OCI-LY3 (cell line): ENCODE measurements at regions not wholly inside any gene's neighbourhood (a gene's known extent, or its start where the extent isn't known, plus 50 kb on each side); places are given as distances from the start of the nearest gene placed in this dataset.

Experiments used
- H2AFZ ChIP-seq: fragments of 200-600, 300-600 bp; shearing (Covaris generic); 2 replicates; pipeline ENCODE4 v1.6.0; 2014; ENCODE audit warnings: antibody characterized with exemption, low read depth, low read length
- H3K27ac ChIP-seq: fragments of 200-600, 300-600 bp; sonication (generic); 2 replicates; pipeline ENCODE4 v1.5.1; 2014; ENCODE audit warnings: mild to moderate bottlenecking, low read length, moderate library complexity, mixed read lengths
- H3K27me3 ChIP-seq: fragments of 200-600, 300-600 bp; sonication (generic); 2 replicates; pipeline ENCODE4 v1.6.1; 2014; ENCODE audit warnings: low read depth, low read length, mixed read lengths
- H3K36me3 ChIP-seq: fragments of 200-600, 300-600 bp; sonication (generic); replicated peaks from 2 replicates; pipeline ENCODE3; 2014; ENCODE audit warnings: low read depth, low read length, mixed read lengths
- H3K4me1 ChIP-seq: fragments of 300-600, 200-600 bp; sonication (generic); 2 replicates; pipeline ENCODE4 v1.6.1; 2014; ENCODE audit warnings: low read length, mixed read lengths
- H3K4me2 ChIP-seq: fragments of 200-600, 300-600 bp; sonication (generic); 2 replicates; pipeline ENCODE4 v1.6.1; 2014; ENCODE audit warnings: low read length, mixed read lengths
- H3K4me3 ChIP-seq: fragments of 300-600, 200-600 bp; sonication (generic); 2 replicates; pipeline ENCODE4 v1.5.1; 2014; ENCODE audit warnings: antibody characterized with exemption, mild to moderate bottlenecking, low read length, moderate library complexity
- H3K79me2 ChIP-seq: fragments of 300-600, 200-600 bp; shearing (Covaris generic); 2 replicates; pipeline ENCODE4 v1.6.1; 2014; ENCODE audit warnings: mild to moderate bottlenecking, low read length, mixed read lengths
- H3K9ac ChIP-seq: fragments of 300-600, 200-600 bp; shearing (Covaris generic); 2 replicates; pipeline ENCODE4 v1.6.0; 2014; ENCODE audit warnings: mild to moderate bottlenecking, low read length, moderate library complexity
- H3K9me3 ChIP-seq: fragments of 200-600, 300-600 bp; shearing (Covaris generic); 2 replicates; pipeline ENCODE4 v1.6.1; 2014; ENCODE audit warnings: low read length, mixed read lengths; ENCODE audit not compliant: insufficient read depth
- H4K20me1 ChIP-seq: fragments of 200-600, 300-600 bp; sonication (generic); 2 replicates; pipeline ENCODE4 v1.6.1; 2016; ENCODE audit warnings: low read length, mixed read lengths; ENCODE audit not compliant: insufficient read depth
- EZH2phosphoT487 ChIP-seq: fragments of 200-600 bp; shearing (Covaris generic); IDR thresholded peaks from 2 replicates; pipeline ENCODE4 v1.6.1; 2018; ENCODE audit warnings: antibody characterized with exemption, mixed run types, low read depth
- TF ChIP-seq, protein P1 (sequence below): fragments of 200-600, 300-600 bp; sonication (generic); IDR thresholded peaks from 2 replicates; pipeline ENCODE4 v1.5.1; 2014; ENCODE audit warnings: antibody characterized with exemption, low read length, low read depth

DNA sequence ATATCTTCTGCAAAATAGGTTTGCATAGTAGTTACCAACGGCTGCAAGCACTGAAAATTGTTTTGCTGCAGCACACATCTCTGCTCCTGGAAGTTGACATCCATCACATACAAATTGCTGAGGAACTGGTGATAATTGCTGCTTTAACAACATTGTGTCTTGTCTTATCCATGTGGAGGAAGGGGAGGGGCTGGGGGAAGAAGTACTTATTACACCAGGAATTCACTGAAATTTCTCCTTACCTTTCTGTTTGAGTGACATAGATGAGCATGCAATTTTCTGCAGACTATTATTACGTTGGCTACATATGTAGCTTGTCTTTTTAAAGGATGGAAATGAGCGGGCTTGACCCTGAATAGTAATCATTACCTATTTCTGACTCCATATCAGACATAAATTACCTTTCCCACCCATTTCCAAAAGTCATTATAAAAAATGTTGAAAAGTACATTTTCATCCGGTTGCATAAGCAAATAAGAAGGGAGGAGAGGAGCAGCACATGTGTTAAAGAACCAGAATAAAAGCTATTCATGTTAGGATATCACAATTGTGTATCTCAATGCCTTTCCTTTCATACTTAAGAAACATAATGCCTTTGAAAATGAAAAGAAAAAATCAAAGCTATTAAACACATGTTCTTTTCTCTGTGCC lies 1905.6 kb downstream of the PCDH7 start:
- no peaks in the 10 kb centered on the region for H3K27me3 ChIP-seq
- H3K27ac ChIP-seq: no peak overlapping the region
- H4K20me1 ChIP-seq: no peaks in the 10 kb centered on the region
- no peaks in the 10 kb centered on the region for H3K36me3 ChIP-seq
- H3K79me2 ChIP-seq: no peaks in the 10 kb centered on the region
- H3K9ac ChIP-seq: no peak overlapping the region
- H3K9me3 ChIP-seq: no peaks in the 10 kb centered on the region
- H2AFZ ChIP-seq: no peak overlapping the region
- TF ChIP-seq, protein P1, sequence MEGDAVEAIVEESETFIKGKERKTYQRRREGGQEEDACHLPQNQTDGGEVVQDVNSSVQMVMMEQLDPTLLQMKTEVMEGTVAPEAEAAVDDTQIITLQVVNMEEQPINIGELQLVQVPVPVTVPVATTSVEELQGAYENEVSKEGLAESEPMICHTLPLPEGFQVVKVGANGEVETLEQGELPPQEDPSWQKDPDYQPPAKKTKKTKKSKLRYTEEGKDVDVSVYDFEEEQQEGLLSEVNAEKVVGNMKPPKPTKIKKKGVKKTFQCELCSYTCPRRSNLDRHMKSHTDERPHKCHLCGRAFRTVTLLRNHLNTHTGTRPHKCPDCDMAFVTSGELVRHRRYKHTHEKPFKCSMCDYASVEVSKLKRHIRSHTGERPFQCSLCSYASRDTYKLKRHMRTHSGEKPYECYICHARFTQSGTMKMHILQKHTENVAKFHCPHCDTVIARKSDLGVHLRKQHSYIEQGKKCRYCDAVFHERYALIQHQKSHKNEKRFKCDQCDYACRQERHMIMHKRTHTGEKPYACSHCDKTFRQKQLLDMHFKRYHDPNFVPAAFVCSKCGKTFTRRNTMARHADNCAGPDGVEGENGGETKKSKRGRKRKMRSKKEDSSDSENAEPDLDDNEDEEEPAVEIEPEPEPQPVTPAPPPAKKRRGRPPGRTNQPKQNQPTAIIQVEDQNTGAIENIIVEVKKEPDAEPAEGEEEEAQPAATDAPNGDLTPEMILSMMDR: no peak
- no peak for TF ChIP-seq EZH2phosphoT487
- H3K4me3 ChIP-seq: no peak overlapping the region
- H3K4me2 ChIP-seq: no peak overlapping the region
- no peaks in the 10 kb centered on the region for H3K4me1 ChIP-seq

DNA sequence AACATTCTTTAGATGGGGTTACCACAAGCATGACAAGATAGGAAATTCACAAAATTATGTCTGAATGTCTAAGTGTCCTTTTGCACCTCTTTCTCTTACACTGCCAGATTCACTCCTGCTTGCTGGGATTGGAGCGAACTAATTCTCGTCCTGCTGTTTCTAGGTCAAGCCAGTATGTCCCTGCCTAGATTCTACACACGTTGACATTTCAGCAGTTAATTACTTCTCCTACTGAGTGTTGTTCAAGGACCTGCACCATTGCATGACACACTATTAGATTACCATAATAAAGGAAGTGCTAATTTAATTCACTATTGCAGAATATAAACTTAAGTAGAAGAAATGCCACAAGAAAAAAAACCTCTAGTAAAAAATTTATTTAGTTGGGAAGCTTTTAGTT lies 1911.7 kb downstream of the PCDH7 start:
- H4K20me1 ChIP-seq: no peaks in the 10 kb centered on the region

DNA sequence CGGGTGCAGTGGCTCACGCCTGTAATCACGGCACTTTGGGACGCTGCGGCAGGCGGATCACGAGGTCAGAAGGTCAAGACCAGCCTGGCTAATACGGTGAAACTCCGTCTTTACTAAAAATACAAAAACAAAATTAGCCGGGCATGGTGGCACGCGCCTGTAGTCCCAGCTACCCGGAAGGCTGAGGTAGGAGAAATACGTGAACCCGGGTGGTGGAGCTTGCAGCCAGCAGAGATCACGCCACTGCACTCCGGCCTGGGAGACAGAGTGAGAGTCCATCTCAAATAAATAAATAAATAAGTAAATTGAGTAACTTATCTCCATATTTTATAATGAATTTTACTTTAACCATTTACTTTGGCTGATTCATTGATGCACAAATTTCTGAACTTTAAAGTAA lies 1913.3 kb downstream of the PCDH7 start:
- no peak overlapping the region for H2AFZ ChIP-seq
- no peak overlapping the region for H3K4me3 ChIP-seq
- no peak overlapping the region for H3K27ac ChIP-seq
- H3K4me2 ChIP-seq: no peak overlapping the region
- H3K4me1 ChIP-seq: no peaks in the 10 kb centered on the region
- no peaks in the 10 kb centered on the region for H3K27me3 ChIP-seq
- TF ChIP-seq EZH2phosphoT487: no peak
- TF ChIP-seq, protein P1: no peak
- H3K36me3 ChIP-seq: no peaks in the 10 kb centered on the region
- no peaks in the 10 kb centered on the region for H3K79me2 ChIP-seq
- H3K9me3 ChIP-seq: no peaks in the 10 kb centered on the region
- no peak overlapping the region for H3K9ac ChIP-seq
- H4K20me1 ChIP-seq: no peaks in the 10 kb centered on the region

More for the DNA sequence above, 1911.7 kb downstream of the PCDH7 start:
- Histone ChIP-seq H3K4me3 (no peak overlapping the region), H3K27me3 (no peaks in the 10 kb centered on the region), H3K9ac (no peak overlapping the region), H2AFZ (no peak overlapping the region), H3K4me1 (no peaks in the 10 kb centered on the region), H3K4me2 (no peak overlapping the region), H3K9me3 (no peaks in the 10 kb centered on the region), H3K79me2 (no peaks in the 10 kb centered on the region), H3K27ac (no peak overlapping the region), H3K36me3 (no peaks in the 10 kb centered on the region)
- no peak for TF ChIP-seq EZH2phosphoT487
- TF ChIP-seq, protein P1: no peak

DNA sequence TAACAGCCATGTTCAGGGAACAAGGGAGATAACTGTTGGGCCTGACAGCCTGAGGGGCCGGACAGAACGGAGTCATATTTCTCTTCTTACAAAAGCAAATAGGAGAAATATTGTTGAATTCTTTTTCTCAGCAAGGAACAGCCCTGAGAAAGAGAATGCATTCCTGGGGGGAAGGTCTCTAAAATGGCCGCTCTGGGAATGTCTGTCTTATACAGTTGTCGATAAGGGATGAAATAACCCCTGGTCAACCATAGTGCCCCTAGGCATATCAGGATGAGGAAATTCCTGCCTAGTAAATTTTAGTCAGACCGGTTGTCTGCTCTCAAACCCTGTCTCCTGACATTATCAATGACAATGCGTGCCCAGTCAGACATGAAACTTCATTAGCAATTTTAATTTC lies 1925.5 kb downstream of the PCDH7 start:
- Histone ChIP-seq H3K4me1 (no peaks in the 10 kb centered on the region), H3K27ac (no peak overlapping the region), H3K9ac (no peak overlapping the region), H3K4me3 (no peak overlapping the region), H3K79me2 (no peaks in the 10 kb centered on the region), H3K4me2 (no peak overlapping the region), H3K36me3 (no peaks in the 10 kb centered on the region), H3K27me3 (no peaks in the 10 kb centered on the region), H3K9me3 (0 out of 2 replicates have a peak, but pooled peaks cover 4% of the 10 kb centered on the region), H4K20me1 (no peaks in the 10 kb centered on the region), H2AFZ (no peak overlapping the region)
- TF ChIP-seq, protein P1: no peak
- TF ChIP-seq EZH2phosphoT487: no peak
